ENCODE measurements at regions not wholly inside any gene's neighbourhood (a gene's known extent, or its start where the extent isn't known, plus 50 kb on each side); places are given as distances from the start of the nearest gene placed in this dataset.

- TF ChIP-seq CTCF (IDR thresholded peaks at IDR 0.05) (no peak), SMAD4 (CRISPR knock-in tag; IDR thresholded peaks at IDR 0.05) (no peak), ZBTB43 (CRISPR knock-in tag; IDR thresholded peaks at IDR 0.05) (no peak), NR2C2 (CRISPR knock-in tag; IDR thresholded peaks at IDR 0.05) (no peak), JUN (CRISPR knock-in tag; IDR thresholded peaks at IDR 0.05) (no peak), ELF4 (CRISPR knock-in tag; IDR thresholded peaks at IDR 0.05; ENCODE audit: low read depth) (no peak)
Measured at GRCh38 chr4:38489011-38489861, 174.8 kb upstream of the KLF3 start.
